Mammary epithelial cell (primary cell): ENCODE measurements at regions not wholly inside any gene's neighbourhood (a gene's known extent, or its start where the extent isn't known, plus 50 kb on each side); places are given as distances from the start of the nearest gene placed in this dataset.

ENCODE experiments used
- CTCF ChIP-seq, 2 donors: IDR thresholded peaks in 1 of 2; conservative IDR thresholded peaks in 1 of 2; 2 replicates each; pipeline ENCODE4 v1.5.1; 2011 to 2012; ENCODE audit warnings: inconsistent platforms in 2 of 2, low read length in 2 of 2, mild to moderate bottlenecking in 2 of 2, control low read depth in 1 of 2, low read depth in 1 of 2; ENCODE audit not compliant: insufficient read depth in 1 of 2; ENCODE audit errors: extremely low read depth in 1 of 2
- EZH2 ChIP-seq: IDR thresholded peaks from 2 replicates; pipeline ENCODE4 v1.6.1; 2012; ENCODE audit warnings: low read length, inconsistent platforms, borderline replicate concordance

GRCh38 chr2:173775440-173775839 is 189.7 kb downstream of the SP3 start:
- TF ChIP-seq CTCF (conservative IDR thresholded peaks at IDR 0.05 in 1 of 2, IDR thresholded peaks at IDR 0.05 in 1 of 2; ENCODE audit: extremely low read depth in 1 of 2, insufficient read depth in 1 of 2, low read depth in 1 of 2, low read length in 2 of 2) (no peak), EZH2 (no peak)
